Stimulated activated memory B cell treated with anti-CD40 and anti-IgM and Interleukin-4, amounts not matched to agents 10 μg/mL and 1 μg/mL and 100 μg/mL, for 72 hours (primary cell): ENCODE measurements at regions not wholly inside any gene's neighbourhood (a gene's known extent, or its start where the extent isn't known, plus 50 kb on each side); places are given as distances from the start of the nearest gene placed in this dataset.
"Not testable (repeated sequence)": the region's sequence is repeated elsewhere in the genome, so short reads cannot be mapped to it uniquely, and the experiment has no call there.

Experiments used
- ATAC-seq: fragments of 150-1000 bp; cut with Tn5 transposase; 2 replicates; pipeline ENCODE4 v1.10.0; 2021
- H3K27ac Mint-ChIP-seq: one replicate; pipeline ENCODE4 v1.8.0; 2022; ENCODE audit warnings: mild to moderate bottlenecking, mixed read lengths
- H3K27me3 Mint-ChIP-seq: one replicate; pipeline ENCODE4 v1.8.0; 2022; ENCODE audit warnings: mixed read lengths
- H3K36me3 Mint-ChIP-seq: one replicate; pipeline ENCODE4 v1.8.0; 2022; ENCODE audit warnings: mixed read lengths
- H3K4me1 Mint-ChIP-seq: one replicate; pipeline ENCODE4 v1.8.0; 2022; ENCODE audit warnings: mixed read lengths
- H3K4me3 Mint-ChIP-seq: one replicate; pipeline ENCODE4 v1.8.0; 2022; ENCODE audit warnings: mild to moderate bottlenecking, moderate library complexity, mixed read lengths
- H3K9me3 Mint-ChIP-seq: one replicate; pipeline ENCODE4 v1.8.0; 2022; ENCODE audit warnings: mixed read lengths

DNA sequence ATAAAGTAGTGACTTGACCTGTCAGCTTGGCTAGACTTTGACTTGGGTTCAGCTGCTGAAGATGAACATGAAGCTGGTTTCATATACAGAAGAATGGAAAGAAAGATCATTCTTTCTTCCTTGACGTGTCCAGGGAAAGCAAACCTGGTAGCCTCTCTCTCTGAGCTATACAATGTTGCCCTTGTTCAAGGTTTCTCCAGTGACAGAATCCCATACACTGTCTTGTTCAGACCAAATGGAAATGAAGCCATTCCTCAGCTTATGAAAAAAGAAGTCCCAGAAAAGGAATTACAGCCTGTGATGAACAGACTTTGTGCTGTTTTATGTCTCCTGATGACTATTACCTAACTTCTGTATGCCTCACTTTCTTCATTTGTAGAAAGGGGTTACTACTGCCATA lies 349.8 kb upstream of the KLF4 start:
- H3K4me1 Mint-ChIP-seq = no peaks in the 10 kb centered on the region
- H3K36me3 Mint-ChIP-seq = no peaks in the 10 kb centered on the region
- H3K4me3 Mint-ChIP-seq = no peak overlapping the region
- no peak overlapping the region for H3K27ac Mint-ChIP-seq
- peaks cover 10% of the 10 kb centered on the region for H3K27me3 Mint-ChIP-seq
- ATAC-seq = no peak
- peaks cover 3% of the 10 kb centered on the region for H3K9me3 Mint-ChIP-seq

DNA sequence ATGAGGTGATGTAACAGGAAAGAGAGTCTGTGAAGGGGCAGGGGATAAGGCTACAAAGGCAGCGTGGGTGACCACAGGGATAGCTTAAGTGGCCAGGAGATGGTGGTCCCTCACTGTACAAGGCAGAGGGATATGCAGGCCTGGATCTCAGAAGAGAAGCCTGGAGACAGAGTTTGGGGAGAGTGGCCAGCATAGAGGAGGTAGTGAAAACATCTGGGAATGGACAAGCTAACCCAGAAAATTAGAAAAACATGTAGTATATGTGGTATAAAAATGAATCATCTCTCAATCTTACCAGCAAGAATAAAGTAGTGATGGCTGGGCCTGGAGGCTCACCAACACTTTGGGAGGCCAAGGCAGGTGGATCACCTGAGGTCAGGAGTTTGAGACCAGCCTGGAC lies 349.2 kb upstream of the KLF4 start:
- H3K36me3 Mint-ChIP-seq = no peaks in the 10 kb centered on the region
- no peaks in the 10 kb centered on the region for H3K4me1 Mint-ChIP-seq
- no peak overlapping the region for H3K4me3 Mint-ChIP-seq
- H3K27ac Mint-ChIP-seq = no peak overlapping the region
- ATAC-seq = no peak
- H3K27me3 Mint-ChIP-seq = peaks cover 10% of the 10 kb centered on the region
- peaks cover 3% of the 10 kb centered on the region for H3K9me3 Mint-ChIP-seq

DNA sequence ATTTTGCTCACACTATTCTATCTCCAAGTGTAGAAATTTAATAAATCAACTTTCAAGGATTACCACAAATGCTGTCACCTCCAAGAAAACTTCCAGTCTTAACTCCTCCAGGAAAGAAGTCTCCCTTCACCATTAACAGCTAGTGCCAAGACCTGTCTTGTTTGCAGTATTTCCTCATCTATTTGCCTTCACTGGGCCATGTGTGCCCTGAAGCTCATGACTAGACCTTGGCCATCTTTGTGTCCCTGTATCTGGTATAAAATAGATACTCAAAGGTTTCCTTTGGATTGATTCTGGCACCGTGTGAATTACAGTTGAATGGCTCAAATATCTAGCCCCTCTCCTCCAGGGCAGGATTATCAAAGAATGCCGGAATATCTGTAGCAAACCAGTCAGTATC lies 346.7 kb upstream of the KLF4 start:
- H3K36me3 Mint-ChIP-seq = no peaks in the 10 kb centered on the region
- H3K27me3 Mint-ChIP-seq = peaks cover 10% of the 10 kb centered on the region
- H3K4me1 Mint-ChIP-seq = no peaks in the 10 kb centered on the region
- no peak for ATAC-seq
- H3K9me3 Mint-ChIP-seq = peaks cover 3% of the 10 kb centered on the region
- no peak overlapping the region for H3K4me3 Mint-ChIP-seq
- H3K27ac Mint-ChIP-seq = no peak overlapping the region

DNA sequence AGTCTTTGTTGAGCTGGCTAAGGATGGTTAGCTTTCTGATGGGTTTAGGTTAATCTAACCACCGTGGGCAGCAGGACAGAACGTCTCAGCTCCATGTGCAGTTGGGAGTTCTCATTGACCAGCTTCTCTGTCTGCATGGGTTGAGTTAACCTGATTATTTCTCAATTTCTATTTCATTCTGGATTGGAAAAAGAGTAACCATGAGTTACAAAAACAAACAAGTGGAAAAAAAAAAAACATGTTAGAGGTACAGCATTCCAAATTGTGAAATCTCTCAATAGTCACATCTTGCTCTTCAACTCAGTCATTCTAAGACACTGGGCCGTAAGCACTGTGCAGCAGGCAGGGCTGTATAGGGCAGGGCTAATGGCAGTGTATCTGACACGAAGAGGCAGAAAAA lies 343.7 kb upstream of the KLF4 start:
- H3K27ac Mint-ChIP-seq = no peak overlapping the region
- H3K4me3 Mint-ChIP-seq = no peak overlapping the region
- ATAC-seq = no peak
- H3K9me3 Mint-ChIP-seq = peaks cover 10% of the 10 kb centered on the region
- peaks cover 6% of the 10 kb centered on the region for H3K36me3 Mint-ChIP-seq
- no peaks in the 10 kb centered on the region for H3K4me1 Mint-ChIP-seq
- H3K27me3 Mint-ChIP-seq = peaks cover 10% of the 10 kb centered on the region

DNA sequence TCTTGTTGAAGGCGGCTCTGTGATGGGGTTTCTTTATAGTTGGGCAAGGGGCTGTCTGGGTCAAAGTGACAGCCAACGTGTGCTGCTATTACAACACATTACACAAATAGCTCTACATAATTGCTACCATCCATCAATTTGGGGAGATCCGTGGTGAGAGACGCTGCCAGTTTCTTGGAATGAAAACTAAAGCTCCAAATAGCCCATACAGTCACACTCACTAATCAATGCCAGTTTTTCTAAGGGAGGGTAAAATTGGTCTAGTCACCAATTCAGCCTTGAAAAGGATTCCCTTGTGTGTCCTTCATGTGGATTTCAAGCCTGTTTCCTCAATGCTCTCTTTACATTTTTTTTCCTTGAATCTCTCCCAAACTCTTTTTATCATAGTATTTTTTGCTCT lies 343.3 kb upstream of the KLF4 start:
- Mint-ChIP-seq H3K36me3 (peaks cover 6% of the 10 kb centered on the region), H3K27ac (no peak overlapping the region), H3K4me1 (no peaks in the 10 kb centered on the region), H3K27me3 (peaks cover 10% of the 10 kb centered on the region), H3K4me3 (no peak overlapping the region), H3K9me3 (peaks cover 10% of the 10 kb centered on the region)
- ATAC-seq = no peak

DNA sequence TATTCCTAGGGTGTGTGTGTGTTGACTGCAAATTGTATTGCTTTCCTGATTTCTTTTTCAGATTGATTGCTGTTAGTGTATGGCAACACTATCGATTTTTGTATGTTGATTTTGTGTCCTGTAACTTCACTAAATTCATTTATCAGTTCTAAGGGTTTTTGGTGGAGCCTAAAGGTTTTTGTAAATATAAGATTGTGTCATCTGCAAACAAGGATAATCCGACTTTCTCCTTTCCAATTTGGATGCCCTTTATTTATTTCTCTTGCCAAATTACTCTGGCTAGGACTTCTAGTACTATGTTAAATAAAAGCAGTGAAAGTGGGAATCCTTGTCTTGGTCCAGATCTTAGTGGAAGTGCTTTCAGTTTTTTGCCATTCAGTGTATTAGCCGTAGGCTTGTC lies 340.9 kb upstream of the KLF4 start:
- Mint-ChIP-seq H3K9me3 (peaks cover 10% of the 10 kb centered on the region), H3K27ac (no peak overlapping the region), H3K4me3 (no peak overlapping the region), H3K36me3 (peaks cover 6% of the 10 kb centered on the region), H3K4me1 (no peaks in the 10 kb centered on the region), H3K27me3 (no peaks in the 10 kb centered on the region)
- no peak for ATAC-seq

DNA sequence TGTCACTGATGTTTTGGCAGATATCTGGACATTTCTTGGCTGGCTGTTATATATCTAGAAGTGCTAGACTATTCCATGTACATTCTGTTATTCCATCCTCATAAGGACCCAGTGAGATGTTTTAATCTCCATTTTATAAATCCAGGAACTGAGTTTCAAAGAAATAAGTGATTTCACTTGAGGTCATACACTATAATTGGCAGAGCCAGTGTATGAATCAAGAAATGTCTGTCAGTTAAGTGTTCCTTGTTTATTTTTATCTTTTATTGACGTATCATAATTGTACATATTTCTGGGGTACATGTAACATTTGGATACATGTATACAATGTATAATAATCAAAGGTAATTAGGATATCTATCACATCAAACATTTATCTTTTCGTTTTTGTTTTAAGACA lies 338.3 kb upstream of the KLF4 start:
- Mint-ChIP-seq H3K36me3 (peaks cover 6% of the 10 kb centered on the region), H3K4me3 (no peak overlapping the region), H3K9me3 (peaks cover 10% of the 10 kb centered on the region), H3K27ac (no peak overlapping the region), H3K27me3 (peaks cover 8% of the 10 kb centered on the region), H3K4me1 (no peaks in the 10 kb centered on the region)
- no peak for ATAC-seq

DNA sequence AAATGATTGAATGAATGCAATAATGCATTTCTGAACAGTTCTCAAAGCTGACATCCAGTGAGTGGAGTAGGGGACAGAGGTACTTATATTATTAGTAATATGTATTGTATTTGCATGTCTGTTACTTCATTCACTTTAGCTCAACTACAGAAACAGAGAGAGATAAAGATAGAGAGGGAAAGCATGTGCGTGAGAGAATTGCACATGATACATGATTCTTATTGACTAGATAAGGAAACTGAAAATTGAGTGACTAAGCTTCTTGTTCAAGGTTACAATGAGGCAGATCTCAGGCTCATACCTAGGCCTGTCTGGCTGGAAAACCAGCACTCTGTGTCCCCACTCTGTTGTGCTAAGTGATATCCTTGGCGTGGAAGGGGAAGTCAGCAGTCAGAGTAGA lies 337.7 kb upstream of the KLF4 start:
- Mint-ChIP-seq H3K27me3 (peaks cover 8% of the 10 kb centered on the region), H3K9me3 (peaks cover 10% of the 10 kb centered on the region), H3K27ac (no peak overlapping the region), H3K4me3 (no peak overlapping the region), H3K4me1 (no peaks in the 10 kb centered on the region), H3K36me3 (peaks cover 6% of the 10 kb centered on the region)
- ATAC-seq = no peak

DNA sequence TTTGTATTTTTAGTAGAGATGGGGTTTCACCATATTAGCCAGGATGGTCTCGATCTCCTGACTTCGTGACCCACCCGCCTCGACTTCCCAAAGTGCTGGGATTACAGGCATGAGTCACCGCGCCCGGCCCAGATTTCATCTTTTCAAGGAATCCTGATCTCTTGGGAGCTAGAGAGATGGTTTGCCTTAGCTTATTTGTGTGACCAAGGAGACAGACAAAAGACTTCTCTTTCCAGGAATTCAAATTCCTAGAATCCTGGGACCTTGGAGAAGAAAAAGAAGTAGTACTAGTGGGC lies 337.1 kb upstream of the KLF4 start:
- ATAC-seq = not testable (repeated sequence)

DNA sequence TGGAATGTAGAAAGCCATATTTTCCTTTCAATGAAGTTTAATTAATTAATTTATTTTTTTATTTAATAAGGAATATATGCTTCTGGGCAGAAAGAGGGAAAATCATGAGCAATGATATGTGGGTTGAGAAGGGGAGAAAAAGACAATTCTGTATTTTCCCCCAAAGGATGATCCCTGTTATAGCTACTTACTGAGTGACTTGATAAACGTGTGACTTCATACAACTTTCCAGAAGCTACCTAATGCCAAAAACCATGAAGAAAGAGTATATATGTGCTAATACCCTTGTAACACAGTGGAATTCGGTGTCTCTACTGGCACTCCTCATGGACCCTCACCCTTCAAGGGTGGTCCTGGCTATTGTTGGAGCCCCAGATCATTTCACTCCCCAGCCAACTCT lies 335.0 kb upstream of the KLF4 start:
- Mint-ChIP-seq H3K36me3 (peaks cover 3% of the 10 kb centered on the region), H3K27me3 (peaks cover 8% of the 10 kb centered on the region), H3K4me1 (no peaks in the 10 kb centered on the region), H3K27ac (no peak overlapping the region), H3K4me3 (no peak overlapping the region), H3K9me3 (peaks cover 5% of the 10 kb centered on the region)
- ATAC-seq = no peak

More for the DNA sequence above, 337.1 kb upstream of the KLF4 start:
- not testable (repeated sequence) for H3K4me3 Mint-ChIP-seq, H3K4me1 Mint-ChIP-seq, H3K36me3 Mint-ChIP-seq, H3K27ac Mint-ChIP-seq, H3K27me3 Mint-ChIP-seq
- H3K9me3 Mint-ChIP-seq = peaks cover 10% of the 10 kb centered on the region

DNA sequence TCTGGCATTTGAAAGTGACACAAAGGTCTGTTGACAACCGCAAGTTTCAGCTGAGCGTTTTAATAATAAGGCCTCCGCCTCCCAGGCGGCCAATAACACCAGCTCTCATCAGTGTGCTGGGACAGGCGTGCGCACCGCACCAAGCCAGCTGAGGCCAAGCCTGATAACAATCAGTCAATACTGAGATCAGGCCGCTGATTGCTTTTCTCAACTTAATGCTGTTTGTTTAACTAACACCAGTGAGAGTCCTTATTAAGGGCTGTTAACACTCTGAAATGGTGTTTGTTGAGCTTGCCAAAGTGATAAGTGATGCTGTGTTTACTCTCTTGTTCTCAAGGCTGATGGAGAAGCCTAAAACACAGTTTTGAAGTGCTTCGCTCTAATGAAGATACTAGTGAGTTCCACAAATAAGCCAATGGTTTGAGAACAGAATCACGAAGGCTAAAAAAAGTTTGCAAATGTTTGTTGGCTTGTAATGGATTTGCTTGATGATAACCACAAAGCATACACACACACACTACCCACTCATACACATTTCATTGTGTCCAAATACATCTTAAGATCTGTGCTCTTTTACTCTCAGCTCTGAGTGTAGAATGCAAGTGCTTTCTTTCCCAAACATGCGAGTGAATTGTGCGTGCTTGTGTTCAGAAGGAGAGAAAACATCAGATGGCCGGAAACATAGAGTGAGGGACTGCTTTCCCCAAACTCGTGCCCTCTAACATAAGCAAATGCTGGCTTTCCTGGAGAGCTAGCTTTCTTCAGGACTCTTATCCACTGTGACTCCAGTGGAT lies 330.4 kb upstream of the KLF4 start:
- H3K4me3 Mint-ChIP-seq = no peak overlapping the region
- peaks cover 8% of the 10 kb centered on the region for H3K27me3 Mint-ChIP-seq
- no peaks in the 10 kb centered on the region for H3K36me3 Mint-ChIP-seq
- H3K4me1 Mint-ChIP-seq = no peaks in the 10 kb centered on the region
- H3K27ac Mint-ChIP-seq = no peak overlapping the region
- H3K9me3 Mint-ChIP-seq = no peaks in the 10 kb centered on the region
- no peak for ATAC-seq

DNA sequence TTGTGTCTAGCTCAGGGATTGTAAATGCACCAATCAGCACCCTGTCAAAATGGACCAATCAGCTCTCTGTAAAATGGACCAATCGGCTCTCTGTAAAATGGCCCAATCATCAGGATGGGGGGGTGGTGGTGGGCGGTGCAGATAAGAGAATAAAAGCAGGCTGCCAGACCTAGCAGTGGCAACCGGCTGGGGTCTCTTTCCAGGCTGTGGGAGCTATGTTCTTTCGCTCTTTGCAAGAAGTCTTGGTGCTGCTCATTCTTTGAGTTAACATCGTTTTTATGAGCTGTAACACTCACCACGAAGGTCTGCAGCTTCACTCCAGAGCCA lies 328.9 kb upstream of the KLF4 start:
- ATAC-seq, H3K9me3 Mint-ChIP-seq, H3K27ac Mint-ChIP-seq, H3K4me3 Mint-ChIP-seq, H3K27me3 Mint-ChIP-seq, H3K4me1 Mint-ChIP-seq, H3K36me3 Mint-ChIP-seq: not testable (repeated sequence)

DNA sequence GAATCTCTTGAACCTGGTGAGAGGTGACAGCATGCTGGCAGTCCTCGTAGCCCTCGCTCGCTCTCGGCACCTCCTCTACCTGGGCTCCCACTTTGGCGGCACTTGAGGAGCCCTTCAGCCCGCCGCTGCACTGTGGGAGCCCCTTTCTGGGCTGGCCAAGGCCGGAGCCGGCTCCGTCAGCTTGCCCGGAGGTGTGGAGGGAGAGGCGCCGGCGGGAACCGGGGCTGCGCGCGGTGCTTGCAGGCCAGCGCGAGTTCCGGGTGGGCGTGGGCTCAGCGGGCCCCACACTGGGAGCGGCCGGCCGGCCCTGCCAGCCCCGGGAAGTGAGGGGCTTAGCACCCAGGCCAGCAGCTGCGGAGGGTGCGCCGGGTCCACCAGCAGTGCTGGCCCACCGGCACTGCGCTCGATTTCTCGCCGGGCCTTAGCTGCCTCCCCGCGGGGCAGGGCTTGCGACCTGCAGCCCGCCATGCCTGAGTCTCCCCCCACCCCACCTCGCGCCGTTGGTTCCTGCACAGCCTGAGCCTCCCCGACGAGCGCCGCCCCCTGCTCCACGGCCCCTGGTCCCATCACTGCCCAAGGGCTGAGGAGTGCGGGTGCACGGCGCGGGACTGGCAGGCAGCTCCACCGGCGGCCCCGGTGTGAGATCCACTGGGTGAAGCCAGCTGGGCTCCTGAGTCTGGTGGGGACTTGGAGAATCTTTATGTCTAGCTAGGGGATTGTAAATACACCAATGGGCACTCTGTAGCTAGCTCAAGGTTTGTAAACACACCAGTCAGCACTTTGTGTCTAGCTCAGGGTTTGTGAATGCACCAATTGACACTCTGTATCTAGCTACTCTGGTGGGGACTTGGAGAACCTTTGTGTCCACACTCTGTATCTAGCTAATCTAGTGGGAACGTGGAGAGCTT lies 328.3 kb upstream of the KLF4 start:
- not testable (repeated sequence) for ATAC-seq, H3K27me3 Mint-ChIP-seq, H3K27ac Mint-ChIP-seq

DNA sequence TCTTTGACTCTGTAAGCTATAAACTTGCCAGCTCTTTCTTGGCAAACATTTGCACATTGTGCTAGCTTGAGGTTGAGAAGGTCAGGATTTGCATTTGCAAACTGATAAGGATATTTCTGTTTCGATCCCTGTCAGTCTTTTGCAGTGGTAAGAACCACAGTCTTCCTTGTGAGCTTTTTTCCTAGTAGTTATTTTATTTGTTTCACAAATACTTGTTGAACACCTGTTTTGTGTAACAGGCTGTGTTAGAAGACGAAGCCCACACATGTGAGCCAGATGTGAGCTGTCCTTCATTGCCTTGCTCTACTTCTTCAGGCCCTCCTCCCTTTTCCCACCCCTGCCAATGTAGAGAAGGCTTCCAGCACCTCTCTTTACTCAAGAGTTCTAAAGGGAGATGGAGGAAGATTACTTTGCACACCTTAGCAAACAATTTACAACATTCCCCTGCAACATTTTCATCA lies 327.0 kb upstream of the KLF4 start:
- Mint-ChIP-seq H3K4me1 (no peaks in the 10 kb centered on the region), H3K27ac (no peak overlapping the region), H3K27me3 (no peaks in the 10 kb centered on the region), H3K9me3 (no peaks in the 10 kb centered on the region), H3K36me3 (no peaks in the 10 kb centered on the region), H3K4me3 (no peak overlapping the region)
- no peak for ATAC-seq

More for the DNA sequence above, 328.3 kb upstream of the KLF4 start:
- not testable (repeated sequence) for H3K4me3 Mint-ChIP-seq, H3K4me1 Mint-ChIP-seq, H3K9me3 Mint-ChIP-seq, H3K36me3 Mint-ChIP-seq

DNA sequence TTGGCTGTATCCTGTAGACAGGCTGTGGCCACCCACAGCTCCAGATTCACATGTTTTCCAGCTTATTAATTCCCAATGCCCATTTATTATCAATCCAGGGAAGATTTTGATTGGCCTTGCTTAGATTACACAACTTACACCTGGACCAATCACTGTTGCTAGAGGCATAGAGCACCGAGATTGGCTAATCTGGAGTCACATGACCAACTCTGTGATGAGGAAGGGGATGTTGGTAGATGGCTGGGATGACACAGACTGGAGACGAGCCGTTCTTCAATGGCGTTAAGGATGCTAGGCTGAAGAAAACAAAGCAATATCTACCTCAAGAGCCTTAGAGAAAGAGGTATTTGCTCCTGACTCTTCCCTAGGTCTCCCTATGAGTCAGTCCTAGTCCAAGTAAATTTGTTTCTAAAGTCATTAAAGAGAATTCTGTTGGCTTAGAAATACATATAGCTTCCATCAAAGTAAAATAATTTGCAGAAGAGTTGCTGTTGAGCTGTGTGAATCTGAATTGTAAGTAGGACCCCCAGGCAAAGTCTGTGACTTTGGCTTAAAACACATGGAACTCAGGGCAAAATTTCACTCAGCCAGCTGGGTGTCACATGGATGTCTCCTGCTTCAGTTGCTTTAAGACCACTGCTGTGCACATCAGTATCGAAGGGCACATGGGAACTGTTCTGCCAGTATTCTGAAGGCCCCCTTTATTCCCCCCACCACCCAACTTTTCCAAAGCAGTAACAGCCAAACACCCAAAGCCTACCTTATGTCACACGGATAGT lies 326.4 kb upstream of the KLF4 start:
- H3K27ac Mint-ChIP-seq = no peak overlapping the region
- no peaks in the 10 kb centered on the region for H3K4me1 Mint-ChIP-seq
- no peak overlapping the region for H3K4me3 Mint-ChIP-seq
- no peak for ATAC-seq
- H3K36me3 Mint-ChIP-seq = no peaks in the 10 kb centered on the region
- H3K27me3 Mint-ChIP-seq = no peaks in the 10 kb centered on the region
- no peaks in the 10 kb centered on the region for H3K9me3 Mint-ChIP-seq
